ENCODE measurements at regions not wholly inside any gene's neighbourhood (a gene's known extent, or its start where the extent isn't known, plus 50 kb on each side); places are given as distances from the start of the nearest gene placed in this dataset.

GRCh38 chr2:122713800-122714199, 958.3 kb downstream of the TSN start:
- TF ChIP-seq, protein P1, sequence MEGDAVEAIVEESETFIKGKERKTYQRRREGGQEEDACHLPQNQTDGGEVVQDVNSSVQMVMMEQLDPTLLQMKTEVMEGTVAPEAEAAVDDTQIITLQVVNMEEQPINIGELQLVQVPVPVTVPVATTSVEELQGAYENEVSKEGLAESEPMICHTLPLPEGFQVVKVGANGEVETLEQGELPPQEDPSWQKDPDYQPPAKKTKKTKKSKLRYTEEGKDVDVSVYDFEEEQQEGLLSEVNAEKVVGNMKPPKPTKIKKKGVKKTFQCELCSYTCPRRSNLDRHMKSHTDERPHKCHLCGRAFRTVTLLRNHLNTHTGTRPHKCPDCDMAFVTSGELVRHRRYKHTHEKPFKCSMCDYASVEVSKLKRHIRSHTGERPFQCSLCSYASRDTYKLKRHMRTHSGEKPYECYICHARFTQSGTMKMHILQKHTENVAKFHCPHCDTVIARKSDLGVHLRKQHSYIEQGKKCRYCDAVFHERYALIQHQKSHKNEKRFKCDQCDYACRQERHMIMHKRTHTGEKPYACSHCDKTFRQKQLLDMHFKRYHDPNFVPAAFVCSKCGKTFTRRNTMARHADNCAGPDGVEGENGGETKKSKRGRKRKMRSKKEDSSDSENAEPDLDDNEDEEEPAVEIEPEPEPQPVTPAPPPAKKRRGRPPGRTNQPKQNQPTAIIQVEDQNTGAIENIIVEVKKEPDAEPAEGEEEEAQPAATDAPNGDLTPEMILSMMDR (IDR thresholded peaks at IDR 0.05) = no peak
- no peak for TF ChIP-seq EZH2 (IDR thresholded peaks at IDR 0.05)

Data from neural progenitor cell (in vitro differentiated cells).